Adrenal gland (tissue), 5 donors: ENCODE measurements at regions not wholly inside any gene's neighbourhood (a gene's known extent, or its start where the extent isn't known, plus 50 kb on each side); places are given as distances from the start of the nearest gene placed in this dataset.

ENCODE experiments used
- POLR2A ChIP-seq, 2 donors: fragments of 450-650 bp; IDR thresholded peaks; one replicate each; pipeline ENCODE4 v1.6.1; 2017; ENCODE audit warnings: antibody characterized with exemption in 2 of 2, mild to moderate bottlenecking in 2 of 2, moderate library complexity in 1 of 2
- TF ChIP-seq, protein P1 (sequence below), 6 experiments: fragments of 450-650 bp in 4 of 6; fragments of 200-600 bp in 2 of 6; sonication (generic) in 1 of 6; IDR thresholded peaks; 1 replicate in 5 of 6; 2 replicates in 1 of 6; pipeline versions ENCODE4 v1.5.1 to v1.8.0; 2016 to 2021; ENCODE audit warnings: antibody characterized with exemption in 6 of 6, mild to moderate bottlenecking in 2 of 6, moderate library complexity in 1 of 6
- donor health status: DM: no; HTN: no; CAD: no.

DNA sequence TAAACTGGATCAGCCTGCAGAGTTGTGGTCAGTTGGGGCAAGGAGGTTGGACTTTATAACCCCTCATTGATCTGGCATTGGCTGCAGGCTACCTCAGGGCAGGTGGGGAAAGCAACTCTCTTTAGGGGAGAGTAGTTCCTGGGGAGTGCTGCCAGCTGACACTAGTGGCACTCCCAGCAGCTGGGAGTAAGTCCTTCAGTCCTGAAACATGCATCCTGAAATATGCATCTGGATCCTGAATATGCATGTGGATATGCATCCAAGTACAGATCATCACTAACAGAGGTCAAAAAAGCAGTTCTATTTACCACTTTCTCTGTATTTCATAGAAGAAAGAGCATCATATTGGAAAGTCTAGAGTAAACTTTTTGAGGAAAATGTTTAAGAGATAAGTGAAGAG lies 350.8 kb downstream of the EPM2A start:
- TF ChIP-seq, protein P1, sequence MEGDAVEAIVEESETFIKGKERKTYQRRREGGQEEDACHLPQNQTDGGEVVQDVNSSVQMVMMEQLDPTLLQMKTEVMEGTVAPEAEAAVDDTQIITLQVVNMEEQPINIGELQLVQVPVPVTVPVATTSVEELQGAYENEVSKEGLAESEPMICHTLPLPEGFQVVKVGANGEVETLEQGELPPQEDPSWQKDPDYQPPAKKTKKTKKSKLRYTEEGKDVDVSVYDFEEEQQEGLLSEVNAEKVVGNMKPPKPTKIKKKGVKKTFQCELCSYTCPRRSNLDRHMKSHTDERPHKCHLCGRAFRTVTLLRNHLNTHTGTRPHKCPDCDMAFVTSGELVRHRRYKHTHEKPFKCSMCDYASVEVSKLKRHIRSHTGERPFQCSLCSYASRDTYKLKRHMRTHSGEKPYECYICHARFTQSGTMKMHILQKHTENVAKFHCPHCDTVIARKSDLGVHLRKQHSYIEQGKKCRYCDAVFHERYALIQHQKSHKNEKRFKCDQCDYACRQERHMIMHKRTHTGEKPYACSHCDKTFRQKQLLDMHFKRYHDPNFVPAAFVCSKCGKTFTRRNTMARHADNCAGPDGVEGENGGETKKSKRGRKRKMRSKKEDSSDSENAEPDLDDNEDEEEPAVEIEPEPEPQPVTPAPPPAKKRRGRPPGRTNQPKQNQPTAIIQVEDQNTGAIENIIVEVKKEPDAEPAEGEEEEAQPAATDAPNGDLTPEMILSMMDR (IDR thresholded peaks at IDR 0.05): no peak
- TF ChIP-seq POLR2A (IDR thresholded peaks at IDR 0.05): no peak
